ENCODE measurements at regions not wholly inside any gene's neighbourhood (a gene's known extent, or its start where the extent isn't known, plus 50 kb on each side); places are given as distances from the start of the nearest gene placed in this dataset.

DNA sequence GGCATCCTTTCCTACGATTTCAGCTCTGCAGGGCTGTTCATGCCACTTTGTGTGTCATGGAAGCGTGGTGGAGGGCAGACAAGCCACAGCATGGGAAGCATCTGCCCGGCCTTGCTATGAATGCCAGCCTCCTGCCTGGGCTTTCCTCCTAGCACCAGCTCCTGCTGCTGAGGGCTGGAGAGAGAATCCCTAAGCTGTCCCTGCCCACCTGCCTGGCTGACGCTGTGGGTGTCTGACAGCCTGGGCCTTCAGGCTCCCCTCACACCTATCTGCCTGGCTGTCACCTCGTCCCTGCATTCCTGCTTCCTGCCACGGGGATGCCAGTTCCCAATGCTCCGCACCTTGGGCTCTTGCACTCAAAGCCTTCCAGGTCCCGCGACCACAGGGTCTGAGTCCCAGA, 606.5 kb upstream of the MGMT start:
- no peak for DNase-seq (ENCODE audit: low read depth in 4 of 4, low spot score in 3 of 4)

DNA sequence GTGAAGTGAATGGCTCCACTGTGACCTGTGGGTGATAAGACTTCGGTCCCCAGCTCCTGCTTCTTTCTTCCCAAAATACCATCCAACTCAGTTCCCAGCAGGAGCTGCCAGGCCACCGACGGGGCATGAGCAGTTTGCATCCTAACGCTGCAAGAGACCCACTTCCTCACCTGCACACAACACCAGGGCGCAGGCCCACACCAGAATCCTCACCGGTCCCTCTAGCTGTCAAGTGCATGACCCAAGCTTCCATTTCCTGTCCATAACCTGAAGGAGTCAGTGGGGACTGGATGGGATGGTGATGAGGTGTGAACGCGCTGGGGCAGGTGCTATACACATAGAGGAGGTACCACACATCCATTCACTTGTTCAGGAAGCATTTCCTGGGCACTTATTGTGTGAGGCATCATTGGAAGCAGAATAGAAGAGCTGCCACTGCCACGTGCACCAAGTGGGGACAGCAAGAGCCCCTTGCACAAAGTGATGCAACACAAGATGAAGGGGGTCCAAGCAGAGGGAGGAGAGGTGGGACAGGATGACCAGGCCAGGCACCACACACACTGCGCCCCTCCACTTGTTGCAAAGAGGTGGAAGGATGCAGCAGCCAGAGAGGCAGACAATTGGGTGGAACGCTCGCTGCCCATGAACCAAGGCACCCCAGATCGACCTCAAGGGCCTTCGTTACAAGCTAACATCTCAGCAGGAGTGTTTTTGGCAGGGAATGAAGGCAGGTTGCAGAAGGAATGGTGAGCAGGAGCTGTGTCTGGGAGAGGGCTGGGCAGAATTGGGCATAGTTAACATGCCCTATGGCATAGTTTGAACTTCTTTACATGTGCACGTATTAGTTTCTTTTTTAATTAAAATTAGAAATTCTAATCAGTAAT, 605.8 kb upstream of the MGMT start:
- no peak for DNase-seq (ENCODE audit: low read depth in 4 of 4, low spot score in 3 of 4)

DNA sequence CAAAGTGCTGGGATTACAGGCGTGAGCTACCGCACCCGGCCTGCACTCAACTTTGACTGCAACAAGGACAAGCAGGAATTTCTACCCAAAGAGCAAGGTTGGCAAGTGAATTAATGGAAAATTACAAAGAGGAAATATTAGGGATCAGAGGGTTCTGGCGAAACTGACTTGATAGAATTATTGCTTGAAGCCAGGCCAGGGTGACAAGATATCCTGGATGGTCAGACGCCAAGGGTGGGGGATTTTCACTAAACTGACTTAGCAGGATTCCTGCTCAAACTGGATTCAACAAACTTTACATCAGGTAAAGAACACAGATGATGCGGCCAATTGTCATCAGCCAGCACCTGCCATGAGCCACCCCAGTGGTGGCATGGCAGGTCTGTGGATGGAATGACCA, 603.6 kb upstream of the MGMT start:
- DNase-seq (ENCODE audit: low read depth in 4 of 4, low spot score in 3 of 4): no peak

DNA sequence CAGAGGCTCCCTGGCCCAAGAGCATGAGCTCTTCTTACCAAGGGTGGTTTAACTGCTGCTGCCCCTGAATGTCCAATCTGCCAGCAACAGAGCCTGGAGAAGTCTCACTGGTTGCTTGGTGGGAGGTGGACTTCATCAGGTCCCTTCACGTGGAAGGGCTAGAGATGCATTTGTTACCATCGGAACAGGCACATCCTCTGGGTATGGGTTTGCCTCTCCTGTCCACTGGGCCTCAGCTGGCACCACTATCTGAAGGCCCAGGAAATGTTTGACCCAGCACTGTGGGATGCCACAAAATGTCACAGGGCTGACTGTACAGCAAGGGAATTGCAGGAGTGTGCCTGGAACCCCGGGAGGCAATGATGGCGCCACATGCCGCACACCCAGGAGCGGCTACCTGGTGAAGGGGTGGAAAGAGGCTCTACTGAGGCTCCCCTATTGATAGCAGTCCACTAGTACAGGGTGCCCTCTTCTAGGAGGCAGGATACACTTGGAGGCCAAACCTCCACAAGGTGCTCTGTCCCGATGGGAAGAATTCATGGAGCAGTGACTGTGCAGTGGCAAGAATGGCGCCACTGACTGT, 603.1 kb upstream of the MGMT start:
- DNase-seq (ENCODE audit: low read depth in 4 of 4, low spot score in 3 of 4): no peak

DNA sequence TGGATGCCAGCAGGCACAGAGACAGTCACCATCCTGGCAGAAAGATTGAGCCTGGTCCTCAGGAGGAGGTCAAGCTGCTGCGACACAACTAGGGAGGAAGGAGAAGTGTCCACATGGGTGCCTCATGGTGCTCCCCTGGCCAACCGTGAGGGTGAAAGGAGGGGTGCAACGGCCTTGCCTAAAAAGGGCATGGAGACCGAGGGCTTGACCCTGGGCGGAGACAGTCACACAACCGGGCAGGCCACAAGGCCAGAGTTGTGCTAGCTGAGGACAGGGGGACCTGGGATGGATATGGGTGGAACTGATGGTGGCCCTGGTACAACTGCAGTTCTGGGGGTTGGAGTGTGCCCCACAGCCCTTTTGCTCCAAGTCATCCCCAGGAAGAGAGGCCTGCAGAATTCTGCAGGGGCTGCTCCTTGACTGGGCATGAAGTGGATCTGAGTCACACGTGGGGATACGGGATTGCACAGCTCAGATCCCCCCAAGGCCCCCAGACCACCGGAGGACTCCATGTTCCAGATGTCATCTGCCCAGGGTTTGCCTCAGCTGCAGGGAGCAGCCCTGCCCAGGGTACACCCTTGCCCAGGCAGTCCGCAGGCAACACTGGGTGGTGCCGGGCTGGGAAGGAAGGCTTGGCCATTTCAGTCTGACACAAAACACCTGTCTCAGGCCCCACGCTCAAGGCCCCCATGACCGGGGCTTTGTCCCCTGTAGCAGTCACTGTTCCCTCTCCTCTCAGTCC, 602.3 kb upstream of the MGMT start:
- no peak for DNase-seq (ENCODE audit: low read depth in 4 of 4, low spot score in 3 of 4)

DNA sequence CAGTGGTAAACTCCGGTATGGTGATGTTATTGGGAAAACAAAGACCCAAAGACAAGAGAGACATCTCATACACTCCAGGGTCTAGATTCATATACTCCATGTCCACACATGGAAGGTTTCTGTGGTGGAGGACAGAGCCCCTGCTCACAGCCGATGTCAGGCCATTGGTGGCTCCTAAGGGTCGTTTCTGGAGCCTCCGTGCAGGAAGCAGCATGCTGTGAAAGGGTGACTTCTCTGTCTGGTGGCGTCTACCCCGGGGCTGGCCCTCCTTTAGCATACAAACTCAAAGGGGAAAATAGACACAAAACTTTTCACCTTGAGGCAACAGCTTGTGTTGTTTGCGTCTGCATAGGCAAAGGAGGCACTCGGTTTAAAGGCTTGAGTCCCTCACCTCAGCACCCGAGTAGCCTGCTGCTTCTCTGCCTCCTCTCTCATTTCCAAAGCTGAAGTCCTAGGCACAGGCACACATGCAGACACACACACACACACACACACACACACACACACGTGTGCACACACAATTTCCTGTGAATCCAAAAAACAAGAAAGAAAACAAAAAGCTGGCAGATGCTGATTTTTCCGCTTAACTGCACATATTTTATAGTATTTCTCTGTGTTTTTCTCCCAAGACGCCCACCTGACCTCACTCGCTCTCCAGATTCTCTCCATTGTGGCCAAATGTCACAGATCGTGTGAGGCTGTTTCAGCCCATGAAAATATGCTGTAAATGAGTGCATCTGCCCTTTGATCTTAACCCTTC, 601.4 kb upstream of the MGMT start:
- DNase-seq (ENCODE audit: low read depth in 4 of 4, low spot score in 3 of 4): no peak

DNA sequence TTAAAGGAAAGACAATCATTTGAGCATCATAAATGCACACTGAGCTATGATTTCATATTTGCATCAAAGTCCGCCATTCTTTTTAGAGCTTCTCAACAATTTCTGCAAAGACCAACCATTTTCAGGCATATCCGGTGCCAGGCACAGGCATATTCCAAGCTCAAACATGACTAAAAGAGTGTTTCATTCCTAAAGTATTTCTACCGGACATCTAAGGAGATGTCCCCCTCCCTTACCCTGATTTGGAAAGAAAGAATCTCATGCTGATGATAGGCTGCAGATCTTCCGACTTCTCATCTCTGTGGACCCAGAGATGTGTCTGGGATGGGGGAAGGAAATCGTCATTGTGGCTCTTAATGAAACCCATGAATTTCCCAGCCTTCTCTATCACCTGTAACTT, 600.5 kb upstream of the MGMT start:
- no peak for DNase-seq (ENCODE audit: low read depth in 4 of 4, low spot score in 3 of 4)

DNA sequence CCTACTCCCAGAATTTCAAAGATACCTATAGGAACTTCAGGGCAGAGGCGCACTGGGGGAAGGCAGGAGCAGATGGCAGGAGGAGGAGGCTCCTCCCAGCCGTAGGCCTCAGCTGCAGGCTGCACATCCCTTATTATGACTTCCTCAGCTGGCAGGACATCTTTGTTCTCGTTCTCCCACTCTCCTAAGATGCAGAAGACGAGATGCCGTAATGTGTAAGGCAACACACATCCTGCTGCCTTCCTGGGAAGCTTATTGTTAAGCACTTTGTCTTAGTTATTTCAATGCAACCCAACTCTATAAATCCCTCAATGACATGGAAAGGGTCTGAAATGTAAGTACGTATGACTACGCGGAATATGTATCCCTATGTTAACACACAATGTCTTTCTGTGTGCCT, 599.8 kb upstream of the MGMT start:
- no peak for DNase-seq (ENCODE audit: low read depth in 4 of 4, low spot score in 3 of 4)

DNA sequence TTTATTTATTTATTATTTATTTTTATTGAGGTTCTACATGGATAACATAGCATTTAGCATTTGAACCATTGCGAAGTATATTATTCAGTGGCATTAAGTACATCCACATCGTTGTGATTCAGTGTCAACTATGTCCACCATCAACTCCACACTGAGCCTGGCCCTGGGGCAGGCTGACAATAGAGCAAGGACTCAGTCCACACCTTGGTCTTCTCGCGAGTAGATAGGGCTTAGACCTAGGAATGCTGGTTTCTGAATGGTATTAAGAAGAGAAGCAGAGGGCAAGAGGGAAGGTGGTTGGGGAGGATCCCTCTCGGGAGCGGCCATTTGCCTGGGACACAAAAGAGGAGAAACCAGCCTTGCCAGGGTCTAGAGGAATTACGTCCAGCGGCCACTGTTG, 599.2 kb upstream of the MGMT start:
- no peak for DNase-seq (ENCODE audit: low read depth in 4 of 4, low spot score in 3 of 4)

DNA sequence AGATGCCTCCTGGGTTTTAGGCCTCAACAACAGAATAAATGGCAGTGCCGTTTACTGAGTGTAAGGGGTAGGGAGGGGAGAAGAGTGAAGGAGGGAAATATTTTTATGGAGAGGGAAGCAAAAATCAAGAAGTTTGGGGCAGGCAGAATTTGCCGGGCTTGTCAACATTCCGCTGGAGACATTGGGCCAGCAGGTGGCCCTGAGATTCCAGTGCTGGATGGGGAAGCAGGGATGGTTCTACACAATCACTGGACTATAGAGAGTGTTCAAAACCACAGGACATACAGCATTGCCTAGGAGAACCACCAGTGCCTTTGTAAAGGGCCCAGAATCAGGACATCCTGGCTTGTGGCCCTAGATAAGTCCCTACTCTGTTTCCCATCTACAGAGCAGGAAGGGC, 598.6 kb upstream of the MGMT start:
- no peak for DNase-seq (ENCODE audit: low read depth in 4 of 4, low spot score in 3 of 4)

DNA sequence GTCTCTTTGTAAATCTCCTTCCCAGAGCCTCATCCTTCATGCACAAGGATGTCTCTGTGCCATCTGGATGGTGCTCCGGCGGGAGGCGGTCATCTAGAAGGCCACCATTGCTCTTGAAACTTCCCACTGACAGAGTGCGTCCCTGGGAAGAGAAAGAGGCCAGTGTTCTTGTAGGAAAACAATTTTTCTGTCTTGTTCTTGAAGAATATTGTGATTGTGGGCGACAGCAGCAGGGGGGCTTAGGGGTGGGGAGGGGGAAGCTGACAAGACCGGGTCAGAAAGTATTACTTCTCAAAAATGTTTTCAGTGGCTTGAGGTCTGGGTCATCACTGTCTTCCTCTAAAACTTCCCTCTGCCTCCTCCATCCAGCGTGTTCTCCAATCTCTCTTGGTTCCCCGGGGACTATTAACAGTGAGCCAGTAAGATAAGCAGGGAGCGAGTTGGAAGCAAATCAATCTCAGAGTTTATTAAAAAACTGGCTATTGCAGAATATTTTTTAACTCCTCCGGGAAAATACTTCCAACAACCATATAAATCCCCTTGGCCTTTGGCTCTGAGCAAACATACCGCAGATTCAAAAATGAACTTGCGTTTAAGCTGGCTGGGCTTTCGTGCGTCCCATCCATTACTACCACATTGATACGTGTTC, 597.8 kb upstream of the MGMT start:
- no peak for DNase-seq (ENCODE audit: low read depth in 4 of 4, low spot score in 3 of 4)

DNA sequence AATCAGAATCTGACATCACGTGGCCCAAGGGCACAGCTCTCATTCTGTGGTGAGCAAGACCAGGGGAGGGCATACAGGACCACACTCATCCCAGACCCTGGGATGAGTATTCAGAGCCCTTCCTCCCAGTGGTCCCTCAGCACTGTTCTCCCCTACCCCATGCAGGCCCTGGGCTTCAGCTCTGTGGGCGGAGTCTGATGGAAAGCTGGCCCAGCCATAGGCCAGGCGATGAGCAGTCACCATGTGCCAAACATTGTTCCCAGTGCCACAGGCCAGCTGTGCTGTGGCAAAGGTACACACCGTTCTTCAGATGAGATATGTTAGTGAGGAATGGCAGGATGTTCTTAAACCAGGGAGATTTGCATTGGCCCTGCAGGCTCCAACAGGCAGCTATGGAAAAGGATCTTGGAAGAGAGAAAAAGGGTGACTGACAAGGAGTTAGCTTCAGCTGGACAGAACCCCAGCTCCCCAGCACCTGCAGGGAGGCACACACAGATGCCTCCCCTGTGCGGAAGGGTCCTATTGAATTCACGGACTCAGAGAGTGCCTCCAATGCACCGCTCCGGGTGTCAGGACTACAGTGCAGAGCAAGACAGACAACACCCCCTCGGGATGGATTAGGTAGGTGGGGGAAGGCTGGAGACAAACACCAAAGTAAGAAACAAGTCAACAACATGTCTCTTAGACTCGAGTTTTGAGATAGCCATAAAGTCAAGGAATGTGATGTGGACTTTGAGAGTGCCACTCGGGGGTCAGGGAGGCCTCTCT, 596.0 kb upstream of the MGMT start:
- DNase-seq (ENCODE audit: low read depth in 4 of 4, low spot score in 3 of 4): no peak

DNA sequence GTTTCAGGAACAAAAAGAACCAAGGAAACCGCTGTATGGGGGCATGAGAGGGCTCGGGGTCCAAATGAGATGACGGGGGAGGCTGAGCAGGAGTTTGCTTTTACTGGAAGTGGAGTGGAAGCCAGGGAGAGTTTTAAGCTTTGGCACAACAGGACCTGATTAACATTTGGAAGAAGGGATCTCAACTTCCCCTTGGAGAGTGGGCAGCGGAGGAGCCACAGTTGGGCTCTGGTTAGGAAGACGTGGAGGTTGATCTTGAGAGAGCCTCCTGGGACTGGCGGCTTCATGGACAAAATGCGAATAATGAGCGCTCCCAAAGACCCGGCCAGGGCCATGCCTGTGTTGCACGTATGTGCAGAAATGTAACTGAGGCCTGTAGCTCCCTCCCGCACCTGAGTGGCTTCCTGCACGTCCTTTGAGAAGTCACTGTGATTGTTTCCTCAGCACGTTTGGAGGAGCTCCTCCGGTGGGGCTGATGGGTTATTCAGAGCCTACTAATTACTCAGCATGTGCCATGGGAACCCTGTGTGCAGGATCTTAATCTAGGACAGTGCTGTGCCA, 595.3 kb upstream of the MGMT start:
- DNase-seq (ENCODE audit: low read depth in 4 of 4, low spot score in 3 of 4): no peak

DNA sequence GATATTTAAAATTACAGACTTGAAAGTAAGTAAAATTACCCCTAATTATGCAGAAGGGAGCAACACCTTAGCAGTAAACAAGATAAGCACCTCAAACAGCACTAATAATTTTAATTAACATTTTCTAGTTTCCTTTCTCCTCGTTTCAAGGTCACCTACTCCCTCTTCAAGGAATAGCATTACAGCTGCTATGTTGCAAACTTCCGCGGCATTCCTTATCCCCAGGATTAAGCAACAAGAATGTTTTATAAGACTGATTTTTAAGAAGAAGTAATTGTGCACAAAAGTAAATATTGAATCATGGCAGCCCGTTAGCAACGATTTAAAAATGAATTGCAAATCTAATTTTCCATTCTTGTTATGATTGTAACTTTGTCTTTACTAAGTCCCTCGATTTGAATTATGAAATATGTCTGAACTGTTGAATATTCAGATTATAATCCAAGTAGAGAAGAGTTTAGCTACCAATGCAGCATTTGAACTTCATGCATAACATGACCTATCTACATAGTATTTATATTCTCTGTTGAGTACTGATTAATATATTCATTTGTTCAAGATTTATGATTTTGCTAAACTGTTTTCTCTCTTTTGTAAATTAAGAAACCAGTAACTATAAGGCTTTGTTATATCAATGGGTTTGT, 593.5 kb upstream of the MGMT start:
- DNase-seq (ENCODE audit: low read depth in 4 of 4, low spot score in 3 of 4): no peak

DNA sequence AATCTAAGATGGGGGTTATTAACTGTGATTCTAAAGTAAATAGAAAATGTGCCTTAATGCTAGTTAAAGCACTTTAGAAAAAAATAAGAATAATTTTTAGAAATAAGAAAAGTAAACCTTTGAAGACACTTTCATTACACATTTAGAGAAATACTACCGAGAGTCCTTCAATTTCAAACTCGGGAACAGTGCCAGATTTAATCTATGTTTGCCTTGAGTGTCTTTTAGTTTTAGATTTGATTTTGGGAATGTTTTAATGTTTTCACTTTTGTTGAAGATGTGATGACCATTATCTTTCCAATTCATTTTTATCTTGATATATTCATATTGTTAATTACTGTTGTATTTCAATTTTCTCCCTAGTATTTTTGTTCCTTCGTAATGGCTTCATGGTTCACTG, 592.7 kb upstream of the MGMT start:
- no peak for DNase-seq (ENCODE audit: low read depth in 4 of 4, low spot score in 3 of 4)

DNA sequence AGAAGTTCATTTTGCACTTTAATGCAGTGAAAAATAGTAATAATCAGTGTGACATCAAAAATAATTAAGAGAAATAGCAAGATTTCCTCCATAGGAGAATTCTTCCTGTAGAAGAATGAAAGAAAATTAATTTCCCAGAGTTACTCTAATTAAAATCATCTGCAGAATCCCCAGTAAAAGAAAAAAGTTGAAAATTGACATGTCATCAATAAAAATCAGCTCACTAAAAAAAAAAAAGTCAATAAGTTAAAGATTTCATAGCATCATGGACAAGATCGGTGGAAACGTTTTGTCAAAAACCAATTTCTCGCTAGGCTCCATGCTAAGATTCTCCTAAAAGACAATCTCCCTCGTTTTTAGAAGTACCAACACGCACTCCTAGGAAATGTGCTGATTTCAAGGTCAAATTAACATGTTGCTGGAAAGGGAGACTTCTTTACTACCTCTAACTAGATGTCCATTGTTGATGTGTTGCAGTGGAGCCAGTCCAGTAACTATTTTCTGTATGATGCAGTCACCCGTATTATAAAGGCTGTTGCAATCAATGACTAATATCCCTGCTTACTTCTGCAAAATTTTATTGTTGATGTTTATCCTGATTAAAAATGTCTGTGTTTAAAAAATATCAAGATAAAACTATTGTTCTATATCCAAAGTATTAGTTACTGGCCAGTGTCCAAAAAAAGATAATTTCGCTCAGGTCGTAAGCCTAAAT, 591.9 kb upstream of the MGMT start:
- no peak for DNase-seq (ENCODE audit: low read depth in 4 of 4, low spot score in 3 of 4)

DNA sequence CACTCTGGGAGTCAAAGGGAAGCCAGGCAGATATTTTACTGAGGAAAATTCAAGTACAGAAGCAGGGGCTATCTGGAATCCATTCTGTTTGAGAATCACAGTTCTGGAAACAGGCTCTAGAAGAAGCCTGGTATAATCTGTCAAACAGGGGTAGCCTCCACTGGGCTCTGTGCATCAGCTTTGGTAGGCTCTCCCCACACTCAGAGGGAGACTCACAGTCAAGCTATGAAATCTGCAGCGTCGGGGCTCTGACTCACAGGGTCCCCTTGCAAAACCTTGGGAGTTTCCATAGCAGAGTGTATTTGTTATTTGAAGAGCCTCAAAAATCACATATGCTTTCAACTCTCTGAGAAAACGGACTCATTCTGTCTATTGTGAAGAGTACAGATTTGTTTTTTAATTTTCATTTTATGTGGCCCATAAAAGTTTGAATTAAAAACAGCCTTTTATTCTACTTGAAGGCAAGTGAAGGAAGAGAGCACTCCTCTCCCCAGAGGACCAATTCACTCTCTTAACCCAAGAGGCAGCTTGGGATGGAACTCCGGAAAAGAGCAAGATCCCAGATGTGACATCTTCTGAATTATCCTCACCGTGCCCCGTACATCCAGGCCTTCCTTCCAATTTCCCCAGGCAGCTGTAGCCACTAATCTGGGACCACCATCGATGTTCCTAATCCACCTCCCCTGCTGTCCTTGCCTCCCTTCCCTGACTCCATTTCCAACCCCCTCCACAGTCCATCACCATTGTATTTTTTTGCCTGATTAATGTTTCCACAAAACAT, 590.9 kb upstream of the MGMT start:
- no peak for DNase-seq (ENCODE audit: low read depth in 4 of 4, low spot score in 3 of 4)

DNA sequence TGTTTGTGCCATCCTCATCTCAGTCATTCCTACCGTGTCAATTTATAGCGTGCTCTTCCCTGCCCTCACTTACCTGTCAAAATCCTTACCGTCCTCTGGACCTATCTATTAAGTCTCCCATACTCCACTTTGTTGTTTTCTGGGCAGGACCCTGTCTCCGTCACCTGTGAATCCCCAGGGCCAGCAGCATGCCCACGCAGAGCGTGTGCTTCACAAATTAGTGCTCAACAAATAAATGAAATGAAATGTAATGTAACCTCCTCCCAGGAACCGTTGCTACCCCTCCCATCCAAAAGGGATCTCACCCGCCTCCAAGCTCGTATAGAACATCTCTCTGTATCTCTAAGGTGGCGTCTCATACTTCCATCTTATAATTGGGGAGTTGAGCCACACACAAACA, 589.9 kb upstream of the MGMT start:
- DNase-seq (ENCODE audit: low read depth in 4 of 4, low spot score in 3 of 4): no peak

All from right renal pelvis (tissue), 4 donors.